AG09319 (cell line): ENCODE measurements at regions not wholly inside any gene's neighbourhood (a gene's known extent, or its start where the extent isn't known, plus 50 kb on each side); places are given as distances from the start of the nearest gene placed in this dataset.

Experiments used
- DNase-seq: peaks from one replicate; pipeline ENCODE4 v3.0.0-alpha.2; 2010; ENCODE audit warnings: low read depth; ENCODE audit errors: extremely low read depth
- CTCF ChIP-seq: IDR thresholded peaks from 2 replicates; pipeline ENCODE4 v1.5.1; 2011; ENCODE audit warnings: low read depth, mild to moderate bottlenecking, inconsistent platforms, low read length, moderate library complexity

GRCh38 chr18:6486313-6486712 lies 71.6 kb upstream of the L3MBTL4 start:
- no peak for DNase-seq

GRCh38 chr18:6486764-6487426 lies 72.2 kb upstream of the L3MBTL4 start:
- no peak for TF ChIP-seq CTCF
- DNase-seq, result no peak

More at GRCh38 chr18:6486313-6486712, 71.6 kb upstream of the L3MBTL4 start:
- no peak for TF ChIP-seq CTCF

GRCh38 chr18:6487968-6488367 lies 73.3 kb upstream of the L3MBTL4 start:
- no peak for TF ChIP-seq CTCF

GRCh38 chr18:6488956-6489355 lies 74.2 kb upstream of the L3MBTL4 start:
- TF ChIP-seq CTCF, result no peak

More at GRCh38 chr18:6487968-6488367, 73.3 kb upstream of the L3MBTL4 start:
- no peak for DNase-seq

GRCh38 chr18:6489977-6490376 lies 75.3 kb upstream of the L3MBTL4 start:
- TF ChIP-seq CTCF, result no peak
- DNase-seq, result no peak

More at GRCh38 chr18:6488956-6489355, 74.2 kb upstream of the L3MBTL4 start:
- DNase-seq, result no peak

GRCh38 chr18:6493194-6493593 lies 78.5 kb upstream of the L3MBTL4 start:
- no peak for DNase-seq
- no peak for TF ChIP-seq CTCF

- DNase-seq, result no peak
- no peak for TF ChIP-seq CTCF
Observed at GRCh38 chr18:6495536-6495935, 80.8 kb upstream of the L3MBTL4 start.
